ENCODE measurements at regions not wholly inside any gene's neighbourhood (a gene's known extent, or its start where the extent isn't known, plus 50 kb on each side); places are given as distances from the start of the nearest gene placed in this dataset.
"Not testable (repeated sequence)": the region's sequence is repeated elsewhere in the genome, so short reads cannot be mapped to it uniquely, and the experiment has no call there.

DNA sequence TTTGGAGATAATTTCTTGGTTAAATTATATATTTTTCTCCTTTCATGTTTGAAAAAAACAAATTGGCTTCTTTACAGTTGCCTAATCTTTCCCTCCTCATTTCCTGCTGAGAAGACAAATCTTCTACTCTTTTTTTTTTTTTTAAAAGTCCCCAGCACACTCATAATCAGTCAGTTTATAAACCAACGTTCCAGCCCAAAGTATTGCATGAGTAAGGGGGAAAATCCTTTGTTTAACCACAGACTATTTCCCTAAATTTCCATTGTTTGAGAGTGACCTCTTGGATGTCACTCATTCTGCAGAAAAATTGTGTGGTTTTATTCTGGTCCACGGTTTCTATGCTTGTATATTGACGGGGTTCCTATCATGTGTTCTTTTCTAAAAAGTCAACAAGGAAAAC lies 55.1 kb upstream of the TLR4 start:
- Histone ChIP-seq H3K4me1 (peaks cover 5% of the 10 kb centered on the region), H3K27me3 (no peaks in the 10 kb centered on the region), H3K27ac (no peak overlapping the region), H3K9me3 (no peaks in the 10 kb centered on the region), H3K36me3 (ENCODE audit: low read depth, missing control alignments) (no peaks in the 10 kb centered on the region), H3K4me3 (no peak overlapping the region)
- no peak for DNase-seq
- 70% methylated on average over 3 of the region's 3 CpGs for whole genome bisulfite sequencing, 2 donors
- intact Hi-C loops (cut with DNase I; ENCODE audit: low total_unique reads) = no loop called here
- TF ChIP-seq, protein P1, sequence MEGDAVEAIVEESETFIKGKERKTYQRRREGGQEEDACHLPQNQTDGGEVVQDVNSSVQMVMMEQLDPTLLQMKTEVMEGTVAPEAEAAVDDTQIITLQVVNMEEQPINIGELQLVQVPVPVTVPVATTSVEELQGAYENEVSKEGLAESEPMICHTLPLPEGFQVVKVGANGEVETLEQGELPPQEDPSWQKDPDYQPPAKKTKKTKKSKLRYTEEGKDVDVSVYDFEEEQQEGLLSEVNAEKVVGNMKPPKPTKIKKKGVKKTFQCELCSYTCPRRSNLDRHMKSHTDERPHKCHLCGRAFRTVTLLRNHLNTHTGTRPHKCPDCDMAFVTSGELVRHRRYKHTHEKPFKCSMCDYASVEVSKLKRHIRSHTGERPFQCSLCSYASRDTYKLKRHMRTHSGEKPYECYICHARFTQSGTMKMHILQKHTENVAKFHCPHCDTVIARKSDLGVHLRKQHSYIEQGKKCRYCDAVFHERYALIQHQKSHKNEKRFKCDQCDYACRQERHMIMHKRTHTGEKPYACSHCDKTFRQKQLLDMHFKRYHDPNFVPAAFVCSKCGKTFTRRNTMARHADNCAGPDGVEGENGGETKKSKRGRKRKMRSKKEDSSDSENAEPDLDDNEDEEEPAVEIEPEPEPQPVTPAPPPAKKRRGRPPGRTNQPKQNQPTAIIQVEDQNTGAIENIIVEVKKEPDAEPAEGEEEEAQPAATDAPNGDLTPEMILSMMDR (IDR thresholded peaks at IDR 0.05) = no peak
- no peak for TF ChIP-seq POLR2A (IDR thresholded peaks at IDR 0.05)

- TF ChIP-seq, protein P1 (IDR thresholded peaks at IDR 0.05) = no peak
- TF ChIP-seq POLR2A (IDR thresholded peaks at IDR 0.05) = no peak
- H3K36me3 ChIP-seq (ENCODE audit: low read depth, missing control alignments) = no peaks in the 10 kb centered on the region
- no peak for DNase-seq
- H3K4me1 ChIP-seq = peaks cover under 1% of the 10 kb centered on the region
- intact Hi-C loops (cut with DNase I; ENCODE audit: low total_unique reads) = no loop called here
- WGBS, 2 donors = 22 to 29% methylated on average over 6 of the region's 6 CpGs
- no peak overlapping the region for H3K27ac ChIP-seq
- no peaks in the 10 kb centered on the region for H3K9me3 ChIP-seq
- H3K27me3 ChIP-seq = no peaks in the 10 kb centered on the region
- no peak overlapping the region for H3K4me3 ChIP-seq
Observed at GRCh38 chr9:117644932-117645636, 59.1 kb upstream of the TLR4 start.

DNA sequence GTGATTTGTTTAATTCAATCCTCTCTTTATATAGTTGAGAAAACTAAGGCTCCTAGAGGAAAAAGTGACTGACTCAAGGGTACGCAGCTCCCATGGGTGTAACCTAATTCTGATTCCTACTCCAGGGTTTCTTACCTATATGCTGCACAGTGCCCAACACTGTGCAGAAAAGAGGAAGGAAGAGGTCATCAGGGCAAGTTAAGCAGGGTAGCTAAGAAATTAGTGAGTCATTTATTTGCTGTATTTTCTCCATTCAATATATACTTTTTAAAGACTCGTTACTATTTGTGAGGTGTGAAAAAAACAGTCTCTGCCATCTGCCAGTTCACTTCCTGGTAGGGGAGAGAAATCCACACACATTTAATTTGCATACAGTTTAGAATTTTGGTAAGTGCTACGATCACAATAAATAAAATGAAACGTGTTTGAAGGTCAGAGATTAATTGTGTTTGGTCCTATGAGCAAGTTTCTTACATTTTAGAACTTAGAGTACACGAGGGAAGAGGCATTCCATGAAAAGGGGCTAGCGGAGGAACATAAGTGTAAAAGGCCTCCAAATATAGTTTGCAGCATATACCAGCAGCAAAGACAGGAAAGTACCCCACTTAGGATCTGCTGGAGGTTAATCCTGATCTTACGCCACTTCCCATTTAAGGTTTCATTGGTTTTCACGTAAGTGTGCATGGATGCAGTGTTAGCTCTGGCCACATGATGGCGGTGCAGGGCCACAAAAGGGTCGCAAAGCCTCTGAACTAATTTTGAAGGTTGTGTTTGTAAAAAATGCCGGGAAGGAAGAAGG lies 59.9 kb upstream of the TLR4 start:
- Histone ChIP-seq H3K27me3 (no peaks in the 10 kb centered on the region), H3K27ac (no peak overlapping the region), H3K4me3 (no peak overlapping the region), H3K9me3 (no peaks in the 10 kb centered on the region), H3K4me1 (no peaks in the 10 kb centered on the region), H3K36me3 (ENCODE audit: low read depth, missing control alignments) (no peaks in the 10 kb centered on the region)
- DNase-seq = peak; percentile 82
- intact Hi-C loops (cut with DNase I; ENCODE audit: low total_unique reads) = no loop called here
- 7 to 14% methylated on average over 11 of the region's 11 CpGs for WGBS, 2 donors
- TF ChIP-seq, protein P1 (IDR thresholded peaks at IDR 0.05) = peak; percentile 77 to 91 (median 89)
- TF ChIP-seq POLR2A (IDR thresholded peaks at IDR 0.05) = no peak

GRCh38 chr9:117643288-117643654 lies 60.9 kb upstream of the TLR4 start:
- no peaks in the 10 kb centered on the region for H3K27me3 ChIP-seq
- no peak for DNase-seq
- H3K9me3 ChIP-seq = no peaks in the 10 kb centered on the region
- peak overlapping the region; percentile 40 to 56 for H3K4me3 ChIP-seq
- intact Hi-C loops (cut with DNase I; ENCODE audit: low total_unique reads) = no loop called here
- H3K36me3 ChIP-seq (ENCODE audit: low read depth, missing control alignments) = no peaks in the 10 kb centered on the region
- TF ChIP-seq, protein P1 (IDR thresholded peaks at IDR 0.05) = no peak
- TF ChIP-seq POLR2A (IDR thresholded peaks at IDR 0.05) = no peak
- H3K4me1 ChIP-seq = no peaks in the 10 kb centered on the region
- H3K27ac ChIP-seq = no peak overlapping the region
- 35 to 44% methylated on average over 6 of the region's 6 CpGs for WGBS, 2 donors

DNA sequence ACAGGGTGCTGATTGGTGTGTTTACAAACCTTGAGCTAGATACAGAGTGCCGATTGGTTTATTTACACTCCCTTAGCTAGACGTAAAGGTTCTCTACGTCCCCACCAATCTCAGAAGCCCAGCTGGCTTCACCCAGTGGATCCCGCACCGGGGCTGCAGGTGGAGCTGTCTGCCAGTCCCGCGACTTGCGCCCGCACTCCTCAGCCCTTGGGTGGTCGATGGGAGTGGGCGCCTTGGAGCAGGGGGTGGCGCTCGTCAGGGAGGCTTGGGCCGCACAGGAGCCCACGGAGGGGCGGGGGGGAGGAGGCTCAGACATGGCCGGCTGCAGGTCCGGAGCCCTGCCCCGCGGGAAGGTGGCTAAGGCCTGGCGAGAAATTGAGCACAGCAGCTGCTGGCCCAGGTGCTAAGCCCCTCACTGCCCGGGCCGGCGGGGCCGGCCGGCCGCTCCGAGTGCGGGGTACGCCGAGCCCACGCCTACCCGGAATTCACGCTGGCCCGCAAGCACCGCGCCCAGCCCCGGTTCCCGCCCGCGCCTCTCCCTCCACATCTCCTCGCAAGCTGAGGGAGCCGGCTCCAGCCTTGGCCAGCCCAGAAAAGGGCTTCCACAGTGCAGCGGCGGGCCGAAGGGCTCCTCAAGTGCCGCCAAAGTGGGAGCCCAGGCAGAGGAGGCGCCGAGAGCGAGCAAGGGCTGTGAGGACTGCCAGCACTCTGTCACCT lies 61.5 kb upstream of the TLR4 start:
- 35 to 40% methylated on average over 2 to 38 of the region's 50 CpGs for WGBS, 2 donors
- H3K36me3 ChIP-seq (ENCODE audit: low read depth, missing control alignments); intact Hi-C loops (cut with DNase I; ENCODE audit: low total_unique reads); H3K27ac ChIP-seq; H3K27me3 ChIP-seq; H3K4me1 ChIP-seq; H3K9me3 ChIP-seq: not testable (repeated sequence)
- peak; percentile 58 for DNase-seq
- H3K4me3 ChIP-seq = peak overlapping the region; percentile 40 to 56

All from testis (tissue), 2 donors.